Neural crest cell (in vitro differentiated cells): ENCODE measurements at regions not wholly inside any gene's neighbourhood (a gene's known extent, or its start where the extent isn't known, plus 50 kb on each side); places are given as distances from the start of the nearest gene placed in this dataset.
"Not testable (repeated sequence)": the region's sequence is repeated elsewhere in the genome, so short reads cannot be mapped to it uniquely, and the experiment has no call there.

ENCODE experiments used
- DNase-seq: peaks from one replicate; pipeline ENCODE4 v3.0.0; 2021; ENCODE audit warnings: low read depth, mixed read lengths, low spot score
- H3K27ac Mint-ChIP-seq: one replicate; pipeline ENCODE4 v1.8.0; 2021; ENCODE audit warnings: mild to moderate bottlenecking, mixed read lengths; ENCODE audit not compliant: unreplicated experiment
- H3K27me3 Mint-ChIP-seq: 2 replicates; pipeline ENCODE4 v1.8.0; 2021; ENCODE audit warnings: low read depth, mild to moderate bottlenecking, mixed read lengths
- H3K36me3 Mint-ChIP-seq: 2 replicates; pipeline ENCODE4 v1.8.0; 2021; ENCODE audit warnings: low read depth, mild to moderate bottlenecking, mixed read lengths
- H3K4me1 Mint-ChIP-seq: 2 replicates; pipeline ENCODE4 v1.8.0; 2021; ENCODE audit warnings: mixed read lengths
- H3K4me3 Mint-ChIP-seq: one replicate; pipeline ENCODE4 v1.8.0; 2021; ENCODE audit warnings: mild to moderate bottlenecking, mixed read lengths
- H3K9me3 Mint-ChIP-seq: 2 replicates; pipeline ENCODE4 v1.8.0; 2021; ENCODE audit warnings: mixed read lengths
- TF ChIP-seq, protein P1 (sequence below): fragments of 200-600 bp; sonication (generic); conservative IDR thresholded peaks from 2 replicates; pipeline ENCODE4 v1.5.0; 2021; ENCODE audit warnings: antibody characterized with exemption, mild to moderate bottlenecking

DNA sequence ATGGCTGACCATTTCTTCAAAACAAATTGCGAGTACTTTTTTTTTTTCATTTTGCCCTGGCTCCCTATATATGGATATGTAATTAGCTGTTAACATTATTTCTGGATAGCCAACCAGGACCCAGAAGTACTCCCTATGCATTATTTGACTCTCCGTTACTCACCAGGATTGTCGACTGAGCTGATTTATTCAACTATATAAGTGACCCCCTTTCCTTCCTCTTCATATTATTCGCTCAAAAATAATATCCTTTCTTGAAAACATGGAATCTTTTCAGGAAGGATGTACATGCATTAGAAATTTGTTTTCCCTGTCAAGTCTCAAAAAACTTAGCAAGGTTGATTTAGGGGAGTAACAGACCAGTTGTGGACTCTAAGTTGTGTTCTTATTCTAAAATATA is 114.1 kb upstream of the KLHL4 start:
- H3K27ac Mint-ChIP-seq: no peak overlapping the region
- TF ChIP-seq, protein P1, sequence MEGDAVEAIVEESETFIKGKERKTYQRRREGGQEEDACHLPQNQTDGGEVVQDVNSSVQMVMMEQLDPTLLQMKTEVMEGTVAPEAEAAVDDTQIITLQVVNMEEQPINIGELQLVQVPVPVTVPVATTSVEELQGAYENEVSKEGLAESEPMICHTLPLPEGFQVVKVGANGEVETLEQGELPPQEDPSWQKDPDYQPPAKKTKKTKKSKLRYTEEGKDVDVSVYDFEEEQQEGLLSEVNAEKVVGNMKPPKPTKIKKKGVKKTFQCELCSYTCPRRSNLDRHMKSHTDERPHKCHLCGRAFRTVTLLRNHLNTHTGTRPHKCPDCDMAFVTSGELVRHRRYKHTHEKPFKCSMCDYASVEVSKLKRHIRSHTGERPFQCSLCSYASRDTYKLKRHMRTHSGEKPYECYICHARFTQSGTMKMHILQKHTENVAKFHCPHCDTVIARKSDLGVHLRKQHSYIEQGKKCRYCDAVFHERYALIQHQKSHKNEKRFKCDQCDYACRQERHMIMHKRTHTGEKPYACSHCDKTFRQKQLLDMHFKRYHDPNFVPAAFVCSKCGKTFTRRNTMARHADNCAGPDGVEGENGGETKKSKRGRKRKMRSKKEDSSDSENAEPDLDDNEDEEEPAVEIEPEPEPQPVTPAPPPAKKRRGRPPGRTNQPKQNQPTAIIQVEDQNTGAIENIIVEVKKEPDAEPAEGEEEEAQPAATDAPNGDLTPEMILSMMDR: no peak
- H3K36me3 Mint-ChIP-seq: no peaks in the 10 kb centered on the region
- no peaks in the 10 kb centered on the region for H3K4me1 Mint-ChIP-seq
- peaks cover 3% of the 10 kb centered on the region for H3K9me3 Mint-ChIP-seq
- no peak for DNase-seq
- no peak overlapping the region for H3K4me3 Mint-ChIP-seq
- H3K27me3 Mint-ChIP-seq: no peaks in the 10 kb centered on the region

DNA sequence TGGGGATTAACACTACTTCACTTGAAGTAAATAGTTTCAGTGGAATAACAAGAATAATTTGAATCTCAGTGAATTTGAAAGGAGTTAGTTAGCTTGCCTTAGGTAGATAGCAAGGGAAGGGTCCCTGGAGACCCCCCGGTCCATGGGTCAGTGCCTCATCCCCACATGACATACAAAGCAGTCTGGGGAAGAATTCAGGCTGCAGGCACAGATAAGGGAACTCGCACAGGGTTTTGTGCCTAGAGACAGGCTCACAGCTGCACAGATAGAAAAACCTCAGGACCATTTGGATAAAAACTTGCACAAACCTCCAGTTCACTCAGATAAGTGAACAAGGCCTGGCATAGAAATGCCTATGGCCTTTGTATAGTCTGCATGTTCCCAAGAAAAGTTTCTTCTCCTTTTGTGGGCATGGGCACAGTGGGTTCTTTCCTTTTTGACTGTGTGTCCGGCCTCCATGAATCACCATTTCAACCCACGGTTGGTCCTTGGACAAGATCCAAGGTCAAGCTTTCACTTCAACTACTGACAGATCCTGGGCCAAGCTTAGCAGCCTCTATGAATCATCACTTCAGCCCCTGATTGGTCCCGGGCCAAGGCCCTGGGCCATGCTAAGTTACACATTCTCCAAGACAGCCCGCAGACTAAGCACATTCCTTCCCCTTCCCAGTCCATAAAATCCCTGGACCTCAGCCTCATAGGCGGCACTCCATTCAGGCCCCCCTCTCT is 108.3 kb upstream of the KLHL4 start:
- no peak overlapping the region for H3K27ac Mint-ChIP-seq
- H3K9me3 Mint-ChIP-seq: peaks cover 2% of the 10 kb centered on the region
- DNase-seq: no peak
- H3K4me3 Mint-ChIP-seq: no peak overlapping the region
- H3K27me3 Mint-ChIP-seq: no peaks in the 10 kb centered on the region
- H3K4me1 Mint-ChIP-seq: no peaks in the 10 kb centered on the region
- TF ChIP-seq, protein P1: no peak
- no peaks in the 10 kb centered on the region for H3K36me3 Mint-ChIP-seq

DNA sequence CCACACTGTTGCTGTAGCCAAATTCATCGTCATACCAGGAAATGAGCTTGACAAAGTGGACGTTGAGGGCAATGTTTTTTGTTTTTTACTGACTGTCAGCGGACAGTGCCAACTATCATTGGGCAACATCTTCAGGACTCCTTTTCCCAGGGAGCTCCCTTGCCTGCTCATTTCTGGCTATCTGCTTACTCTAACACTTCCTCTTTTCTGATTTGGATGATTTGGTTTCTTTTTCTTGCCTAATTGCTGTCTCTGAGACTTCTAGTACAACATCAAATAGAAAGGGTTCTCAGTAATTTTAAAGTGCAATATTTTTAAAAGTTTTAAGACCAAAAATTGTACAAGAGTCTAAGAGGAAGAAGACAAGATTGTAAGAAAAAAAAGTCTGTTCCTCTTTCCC is 92.0 kb upstream of the KLHL4 start:
- no peak for DNase-seq
- Mint-ChIP-seq H3K4me3 (no peak overlapping the region), H3K36me3 (no peaks in the 10 kb centered on the region), H3K27me3 (no peaks in the 10 kb centered on the region), H3K4me1 (no peaks in the 10 kb centered on the region), H3K27ac (no peak overlapping the region), H3K9me3 (no peaks in the 10 kb centered on the region)
- TF ChIP-seq, protein P1: no peak

DNA sequence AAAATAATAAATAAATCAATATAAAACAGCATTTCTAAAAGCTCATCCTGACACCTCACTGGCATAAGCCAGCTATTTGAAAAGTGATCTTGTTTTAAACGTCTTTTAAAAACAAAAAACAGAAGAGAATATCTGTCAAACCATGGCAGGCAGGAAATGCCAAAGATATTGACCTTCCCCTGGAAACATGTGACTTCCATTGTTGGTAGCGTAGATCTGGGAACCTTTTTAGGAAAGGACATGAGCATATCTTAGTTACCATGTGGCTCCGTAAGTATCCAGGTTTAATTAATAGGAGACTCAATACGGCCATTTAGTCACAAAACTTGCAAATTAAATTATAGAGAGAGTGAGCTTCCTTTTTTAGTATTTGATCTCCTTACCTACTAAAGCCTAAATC is 83.0 kb upstream of the KLHL4 start:
- TF ChIP-seq, protein P1: no peak
- peaks cover 8% of the 10 kb centered on the region for H3K9me3 Mint-ChIP-seq
- H3K36me3 Mint-ChIP-seq: no peaks in the 10 kb centered on the region
- H3K4me1 Mint-ChIP-seq: no peaks in the 10 kb centered on the region
- H3K4me3 Mint-ChIP-seq: no peak overlapping the region
- no peak overlapping the region for H3K27ac Mint-ChIP-seq
- no peak for DNase-seq
- H3K27me3 Mint-ChIP-seq: no peaks in the 10 kb centered on the region

DNA sequence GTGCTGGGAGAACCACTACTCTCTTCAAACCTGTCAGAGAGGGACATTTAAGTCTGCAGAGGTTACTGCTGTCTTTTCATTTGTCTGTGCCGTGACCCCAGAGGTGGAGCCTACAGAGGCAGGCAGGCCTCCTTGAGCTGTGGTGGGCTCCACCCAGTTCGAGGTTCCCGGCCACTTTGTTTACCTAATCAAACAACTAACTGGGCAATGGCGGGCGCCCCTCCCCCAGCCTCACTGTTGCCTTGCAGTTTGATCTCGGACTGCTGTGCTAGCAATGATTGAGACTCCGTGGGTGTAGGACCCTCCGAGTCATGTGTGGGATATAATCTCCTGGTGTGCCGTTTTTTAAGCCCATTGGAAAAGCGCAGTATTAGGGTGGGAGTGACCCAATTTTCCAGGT is 69.0 kb upstream of the KLHL4 start:
- H3K4me3 Mint-ChIP-seq, H3K4me1 Mint-ChIP-seq, H3K36me3 Mint-ChIP-seq, H3K9me3 Mint-ChIP-seq, H3K27me3 Mint-ChIP-seq, DNase-seq, H3K27ac Mint-ChIP-seq: not testable (repeated sequence)

DNA sequence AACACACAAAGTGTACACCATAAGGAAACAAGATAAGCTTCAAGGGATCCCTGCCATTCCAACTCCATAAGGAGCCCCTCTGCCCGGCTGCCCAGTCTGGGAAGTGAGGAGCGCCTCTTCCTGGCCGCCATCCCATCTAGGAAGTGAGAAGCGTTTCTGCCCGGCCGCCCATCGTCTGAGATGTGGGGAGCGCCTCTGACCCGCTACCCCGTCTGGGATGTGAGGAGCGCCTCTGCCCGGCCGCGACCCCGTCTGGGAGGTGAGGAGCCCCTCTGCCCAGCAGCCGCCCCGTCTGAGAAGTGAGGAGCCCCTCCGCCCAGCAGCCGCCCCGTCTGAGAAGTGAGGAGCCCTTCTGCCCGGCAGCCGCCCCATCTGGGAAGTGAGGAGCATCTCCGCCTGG is 51.8 kb upstream of the KLHL4 start:
- H3K27me3 Mint-ChIP-seq, H3K4me1 Mint-ChIP-seq, DNase-seq, H3K4me3 Mint-ChIP-seq, H3K9me3 Mint-ChIP-seq, H3K27ac Mint-ChIP-seq, H3K36me3 Mint-ChIP-seq: not testable (repeated sequence)
